SK-N-SH (cell line): ENCODE measurements at regions not wholly inside any gene's neighbourhood (a gene's known extent, or its start where the extent isn't known, plus 50 kb on each side); places are given as distances from the start of the nearest gene placed in this dataset.

ENCODE experiments used
- CTCF ChIA-PET: fragments of 300-600, 350-600 bp; formaldehyde crosslinking; extraction: SDS; loops from one replicate; lab custom pipeline; 2021; lab: Yijun Ruan, JAX
- POLR2A ChIA-PET: fragments of 350-600 bp; sonication (Branson Sonifier 250); formaldehyde crosslinking; extraction: SDS; loops from one replicate; lab custom pipeline; 2020; ENCODE audit warnings: antibody characterized with exemption, inconsistent platforms; lab: Yijun Ruan, JAX
- DNase-seq: peaks from one replicate; pipeline ENCODE4 v3.0.0; 2012
- H2AFZ ChIP-seq: fragments of 200-600 bp; sonication (generic); 2 replicates; pipeline ENCODE4 v1.8.1; 2016; ENCODE audit warnings: antibody characterized with exemption, mild to moderate bottlenecking, low read depth
- H3F3A ChIP-seq: fragments of 200-600 bp; sonication (generic); replicated peaks from 2 replicates; pipeline ENCODE3; 2016; ENCODE audit warnings: antibody characterized with exemption, mild to moderate bottlenecking; ENCODE audit not compliant: insufficient read depth
- H3K27ac ChIP-seq, 2 experiments: fragments of 200-500 bp in 1 of 2; fragments of 200-600 bp in 1 of 2; sonication (Bioruptor generic) in 1 of 2; sonication (generic), shearing (Covaris generic) in 1 of 2; 2 replicates each; pipeline versions ENCODE4 v1.5.1 to v1.6.1; 2014 to 2016; ENCODE audit warnings: low read depth in 2 of 2, inconsistent platforms in 1 of 2, low read length in 1 of 2, mild to moderate bottlenecking in 1 of 2, mixed read lengths in 1 of 2
- H3K27me3 ChIP-seq: fragments of 200-600 bp; sonication (generic), shearing (Covaris generic); 2 replicates; pipeline ENCODE4 v1.6.1; 2016; ENCODE audit warnings: mixed run types; ENCODE audit not compliant: insufficient read depth
- H3K36me3 ChIP-seq, 2 experiments: fragments of 200-500 bp in 1 of 2; fragments of 200-600 bp in 1 of 2; sonication (Bioruptor generic) in 1 of 2; sonication (generic) in 1 of 2; replicated peaks in 1 of 2; 2 replicates each; pipeline versions ENCODE3 to v1.5.1; 2014 to 2016; ENCODE audit warnings: low read length in 1 of 2, mild to moderate bottlenecking in 1 of 2; ENCODE audit not compliant: insufficient read depth in 2 of 2, control insufficient read depth in 1 of 2
- H3K4me1 ChIP-seq, 2 experiments: fragments of 200-500 bp in 1 of 2; fragments of 200-600 bp in 1 of 2; sonication (Bioruptor generic) in 1 of 2; sonication (generic), shearing (Covaris generic) in 1 of 2; 2 replicates each; pipeline versions ENCODE4 v1.5.1 to v1.6.1; 2014 to 2016; ENCODE audit warnings: low read depth in 1 of 2, low read length in 1 of 2, mixed run types in 1 of 2; ENCODE audit not compliant: insufficient read depth in 2 of 2, control insufficient read depth in 1 of 2
- H3K4me2 ChIP-seq: fragments of 200-600 bp; sonication (generic), shearing (Covaris generic); 2 replicates; pipeline ENCODE4 v1.6.1; 2017; ENCODE audit warnings: mixed run types
- H3K4me3 ChIP-seq, 2 experiments: fragments of 200-500 bp in 1 of 2; fragments of 200-600 bp in 1 of 2; sonication (Bioruptor generic) in 1 of 2; sonication (generic), shearing (Covaris generic) in 1 of 2; 2 replicates each; pipeline versions ENCODE4 v1.5.1 to v1.8.1; 2014 to 2016; ENCODE audit warnings: low read depth in 2 of 2, inconsistent platforms in 1 of 2, low read length in 1 of 2, mild to moderate bottlenecking in 1 of 2, mixed read lengths in 1 of 2, moderate library complexity in 1 of 2
- H3K79me2 ChIP-seq: fragments of 200-600 bp; sonication (generic); 2 replicates; pipeline ENCODE4 v1.8.1; 2017; ENCODE audit warnings: mild to moderate bottlenecking; ENCODE audit not compliant: insufficient read depth
- H3K9ac ChIP-seq: fragments of 200-600 bp; sonication (generic); 2 replicates; pipeline ENCODE4 v1.6.1; 2017; ENCODE audit warnings: mixed run types
- H3K9me2 ChIP-seq: fragments of 200-600 bp; sonication (generic); 2 replicates; pipeline ENCODE4 v1.6.1; 2017; ENCODE audit warnings: mixed run types
- H3K9me3 ChIP-seq: fragments of 200-600 bp; sonication (generic); 2 replicates; pipeline ENCODE4 v1.6.1; 2017; ENCODE audit warnings: mixed run types, mild to moderate bottlenecking, moderate library complexity
- H4K20me1 ChIP-seq: fragments of 200-600 bp; sonication (generic); 2 replicates; pipeline ENCODE4 v1.6.1; 2017; ENCODE audit warnings: mild to moderate bottlenecking, mixed run types; ENCODE audit not compliant: insufficient read depth
- ELF1 ChIP-seq: IDR thresholded peaks from 2 replicates; pipeline ENCODE4 v1.4.0; 2012
- EZH2phosphoT487 ChIP-seq: fragments of 200-600 bp; sonication (generic); IDR thresholded peaks from 2 replicates; pipeline ENCODE4 v1.6.1; 2017; ENCODE audit warnings: low read depth, mixed run types, mild to moderate bottlenecking, antibody characterized with exemption, moderate library complexity, borderline replicate concordance
- FOXJ3 ChIP-seq: sonication (generic); formaldehyde crosslinking; IDR thresholded peaks from 2 replicates; pipeline ENCODE4 v1.5.1; 2020; ENCODE audit warnings: mild to moderate bottlenecking, missing genetic modification reagents
- FOXM1 ChIP-seq: IDR thresholded peaks from 2 replicates; pipeline ENCODE4 v1.4.0; 2012; ENCODE audit warnings: low read depth, mild to moderate bottlenecking
- GABPA ChIP-seq: IDR thresholded peaks from 2 replicates; pipeline ENCODE4 v1.4.0; 2012; ENCODE audit warnings: low read depth, mild to moderate bottlenecking
- GATA2 ChIP-seq: sonication (generic); formaldehyde crosslinking; IDR thresholded peaks from 2 replicates; pipeline ENCODE4 v1.5.0; 2020; ENCODE audit warnings: mild to moderate bottlenecking, missing genetic modification reagents
- JUND ChIP-seq: IDR thresholded peaks from 2 replicates; pipeline ENCODE4 v1.4.0; 2012
- MEF2A ChIP-seq: IDR thresholded peaks from 2 replicates; pipeline ENCODE4 v1.4.0; 2012; ENCODE audit warnings: low read depth, borderline replicate concordance
- MXI1 ChIP-seq: IDR thresholded peaks from 2 replicates; pipeline ENCODE4 v1.6.1; 2012; ENCODE audit warnings: mild to moderate bottlenecking, low read depth, low read length, improper control_type of control experiment
- NRF1 ChIP-seq: IDR thresholded peaks from 2 replicates; pipeline ENCODE4 v1.6.1; 2012; ENCODE audit warnings: low read depth, mild to moderate bottlenecking, low read length
- RCOR1 ChIP-seq: fragments of 150-350 bp; IDR thresholded peaks from 2 replicates; pipeline ENCODE4 v1.6.1; 2017; ENCODE audit warnings: antibody characterized with exemption, low read length
- RFX5 ChIP-seq: IDR thresholded peaks from 2 replicates; pipeline ENCODE4 v1.6.1; 2012; ENCODE audit warnings: mild to moderate bottlenecking, improper control_type of control experiment, low read length
- RXRA ChIP-seq: IDR thresholded peaks from 2 replicates; pipeline ENCODE4 v1.4.0; 2012; ENCODE audit warnings: low read depth, mild to moderate bottlenecking, borderline replicate concordance
- SMC3 ChIP-seq: IDR thresholded peaks from 2 replicates; pipeline ENCODE4 v1.6.1; 2012; ENCODE audit warnings: low read depth, low read length, improper control_type of control experiment
- TCF12 ChIP-seq: IDR thresholded peaks from 2 replicates; pipeline ENCODE4 v1.4.0; 2012
- TEAD4 ChIP-seq: IDR thresholded peaks from 2 replicates; pipeline ENCODE4 v1.4.0; 2012; ENCODE audit warnings: mild to moderate bottlenecking, borderline replicate concordance; ENCODE audit not compliant: insufficient read depth
- ZBTB33 ChIP-seq: IDR thresholded peaks from 2 replicates; pipeline ENCODE4 v1.4.0; 2012; ENCODE audit warnings: low read depth, borderline replicate concordance
- WGBS: methylation state at CpG from one replicate; pipeline ENCODE4 v1.1.6; 2017; ENCODE audit warnings: low lambda C conversion rate; 5-methylcytosine and 5-hydroxymethylcytosine counted together
- TF ChIP-seq, protein P1 (sequence below): fragments of 200-600 bp; sonication (generic); IDR thresholded peaks from 2 replicates; pipeline ENCODE4 v1.6.1; 2017; ENCODE audit warnings: antibody characterized with exemption, mild to moderate bottlenecking, moderate library complexity
- TF ChIP-seq, protein P2 (sequence below): fragments of 150-350 bp; IDR thresholded peaks from 2 replicates; pipeline ENCODE4 v1.6.1; 2017; ENCODE audit warnings: antibody characterized with exemption, low read length, low read depth, borderline replicate concordance
- TF ChIP-seq, protein P3 (sequence below): IDR thresholded peaks from 2 replicates; pipeline ENCODE4 v1.4.0; 2012; ENCODE audit warnings: low read depth, borderline replicate concordance

GRCh38 chr13:88103824-88104223, 432.7 kb downstream of the SLITRK5 start (continued):
- TF ChIP-seq TEAD4 (no peak), ZBTB33 (no peak), RXRA (no peak), GATA2 (CRISPR knock-in tag) (no peak)

DNA sequence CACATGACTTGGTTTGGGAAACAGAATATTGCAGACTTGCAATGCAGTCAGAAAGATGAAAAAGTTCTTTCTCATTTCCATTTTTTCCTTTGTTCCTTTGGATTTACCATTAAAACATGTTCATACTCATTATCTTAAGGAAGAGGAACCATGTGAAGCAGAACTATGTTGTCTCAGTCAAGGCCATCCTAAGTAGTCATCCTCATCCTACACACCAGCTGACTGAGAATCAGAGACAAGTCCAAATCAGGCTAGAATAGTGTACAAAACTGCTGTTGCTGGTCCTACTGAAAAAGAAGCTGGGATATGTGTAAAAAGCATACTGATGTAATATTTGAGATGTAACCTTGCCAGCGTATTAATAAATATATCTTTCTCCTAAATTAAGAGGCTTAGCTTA, 433.4 kb downstream of the SLITRK5 start:
- Histone ChIP-seq H2AFZ (no peak overlapping the region), H3K36me3 (no peaks in the 10 kb centered on the region), H3K27me3 (no peaks in the 10 kb centered on the region), H3K9ac (no peak overlapping the region), H3K4me1 (no peaks in the 10 kb centered on the region), H3K4me2 (no peak overlapping the region), H3K9me3 (no peaks in the 10 kb centered on the region; the same call in 1 of the 2 replicates), H3K4me3 (no peak overlapping the region), H3F3A (no peaks in the 10 kb centered on the region), H3K27ac (no peak overlapping the region), H3K9me2 (no peaks in the 10 kb centered on the region), H4K20me1 (no peaks in the 10 kb centered on the region), H3K79me2 (no peaks in the 10 kb centered on the region)
- CTCF ChIA-PET = interaction anchor here (1.2 kb wide), 1 partner anchor 83 kb away, joined by 3 read pairs; no protein-coding TSS in a partner anchor
- no peak for TF ChIP-seq JUND
- no peak for TF ChIP-seq MEF2A
- TF ChIP-seq NRF1 = no peak
- TF ChIP-seq, protein P1, sequence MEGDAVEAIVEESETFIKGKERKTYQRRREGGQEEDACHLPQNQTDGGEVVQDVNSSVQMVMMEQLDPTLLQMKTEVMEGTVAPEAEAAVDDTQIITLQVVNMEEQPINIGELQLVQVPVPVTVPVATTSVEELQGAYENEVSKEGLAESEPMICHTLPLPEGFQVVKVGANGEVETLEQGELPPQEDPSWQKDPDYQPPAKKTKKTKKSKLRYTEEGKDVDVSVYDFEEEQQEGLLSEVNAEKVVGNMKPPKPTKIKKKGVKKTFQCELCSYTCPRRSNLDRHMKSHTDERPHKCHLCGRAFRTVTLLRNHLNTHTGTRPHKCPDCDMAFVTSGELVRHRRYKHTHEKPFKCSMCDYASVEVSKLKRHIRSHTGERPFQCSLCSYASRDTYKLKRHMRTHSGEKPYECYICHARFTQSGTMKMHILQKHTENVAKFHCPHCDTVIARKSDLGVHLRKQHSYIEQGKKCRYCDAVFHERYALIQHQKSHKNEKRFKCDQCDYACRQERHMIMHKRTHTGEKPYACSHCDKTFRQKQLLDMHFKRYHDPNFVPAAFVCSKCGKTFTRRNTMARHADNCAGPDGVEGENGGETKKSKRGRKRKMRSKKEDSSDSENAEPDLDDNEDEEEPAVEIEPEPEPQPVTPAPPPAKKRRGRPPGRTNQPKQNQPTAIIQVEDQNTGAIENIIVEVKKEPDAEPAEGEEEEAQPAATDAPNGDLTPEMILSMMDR = no peak
- TF ChIP-seq, protein P2, sequence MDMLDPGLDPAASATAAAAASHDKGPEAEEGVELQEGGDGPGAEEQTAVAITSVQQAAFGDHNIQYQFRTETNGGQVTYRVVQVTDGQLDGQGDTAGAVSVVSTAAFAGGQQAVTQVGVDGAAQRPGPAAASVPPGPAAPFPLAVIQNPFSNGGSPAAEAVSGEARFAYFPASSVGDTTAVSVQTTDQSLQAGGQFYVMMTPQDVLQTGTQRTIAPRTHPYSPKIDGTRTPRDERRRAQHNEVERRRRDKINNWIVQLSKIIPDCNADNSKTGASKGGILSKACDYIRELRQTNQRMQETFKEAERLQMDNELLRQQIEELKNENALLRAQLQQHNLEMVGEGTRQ = no peak
- no peak for TF ChIP-seq ZBTB33
- no peak for TF ChIP-seq ELF1
- no peak for TF ChIP-seq EZH2phosphoT487
- TF ChIP-seq, protein P3, sequence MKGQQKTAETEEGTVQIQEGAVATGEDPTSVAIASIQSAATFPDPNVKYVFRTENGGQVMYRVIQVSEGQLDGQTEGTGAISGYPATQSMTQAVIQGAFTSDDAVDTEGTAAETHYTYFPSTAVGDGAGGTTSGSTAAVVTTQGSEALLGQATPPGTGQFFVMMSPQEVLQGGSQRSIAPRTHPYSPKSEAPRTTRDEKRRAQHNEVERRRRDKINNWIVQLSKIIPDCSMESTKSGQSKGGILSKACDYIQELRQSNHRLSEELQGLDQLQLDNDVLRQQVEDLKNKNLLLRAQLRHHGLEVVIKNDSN = no peak
- no peak for TF ChIP-seq FOXM1
- TF ChIP-seq GATA2 (CRISPR knock-in tag) = no peak
- TF ChIP-seq RCOR1 = no peak
- TF ChIP-seq RXRA = no peak
- TF ChIP-seq SMC3 = no peak
- no peak for TF ChIP-seq GABPA
- TF ChIP-seq FOXJ3 (CRISPR knock-in tag) = no peak
- TF ChIP-seq RFX5 = no peak
- no peak for TF ChIP-seq TCF12
- no peak for TF ChIP-seq MXI1
- DNase-seq = no peak
- POLR2A ChIA-PET = no interaction called here
- 71% methylated on average over 1 of the region's 1 CpG for WGBS
